HepG2 (cell line): ENCODE measurements at regions not wholly inside any gene's neighbourhood (a gene's known extent, or its start where the extent isn't known, plus 50 kb on each side); places are given as distances from the start of the nearest gene placed in this dataset.

ENCODE experiments used
- CENPT ChIP-seq: sonication (generic); formaldehyde crosslinking; IDR thresholded peaks from 2 replicates; pipeline ENCODE4 v1.8.0; 2022; ENCODE audit warnings: low read depth, mild to moderate bottlenecking, moderate library complexity, missing genetic modification reagents
- GPN1 ChIP-seq: sonication (generic); formaldehyde crosslinking; IDR thresholded peaks from 2 replicates; pipeline ENCODE4 v1.5.1; 2020; ENCODE audit warnings: missing genetic modification reagents, borderline replicate concordance
- KDM2A ChIP-seq: sonication (generic); formaldehyde crosslinking; IDR thresholded peaks from 2 replicates; pipeline ENCODE4 v1.4.0; 2020; ENCODE audit warnings: low read depth, missing genetic modification reagents, borderline replicate concordance
- KDM5B ChIP-seq: sonication (generic); formaldehyde crosslinking; IDR thresholded peaks from 2 replicates; pipeline ENCODE4 v1.4.0; 2020; ENCODE audit warnings: missing genetic modification reagents, mild to moderate bottlenecking, borderline replicate concordance
- MIER3 ChIP-seq: IDR thresholded peaks from 2 replicates; pipeline ENCODE4 v1.6.1; 2016; ENCODE audit warnings: missing compliant biosample characterization, borderline replicate concordance
- PAX8 ChIP-seq: sonication (generic); formaldehyde crosslinking; IDR thresholded peaks from 2 replicates; pipeline ENCODE4 v1.8.0; 2022; ENCODE audit warnings: mild to moderate bottlenecking, missing genetic modification reagents, borderline replicate concordance
- SOX13 ChIP-seq, 3 experiments: fragments of 450-650 bp in 1 of 3; sonication (generic) in 1 of 3; formaldehyde crosslinking in 1 of 3; IDR thresholded peaks in 2 of 3; conservative IDR thresholded peaks in 1 of 3; 2 replicates each; pipeline versions ENCODE4 v1.5.0 to v1.6.1; 2016 to 2020; ENCODE audit warnings: antibody characterized with exemption in 1 of 3, mild to moderate bottlenecking in 1 of 3, missing compliant biosample characterization in 1 of 3, missing genetic modification reagents in 1 of 3, moderate library complexity in 1 of 3
- ZFYVE20 ChIP-seq: sonication (generic); formaldehyde crosslinking; IDR thresholded peaks from 2 replicates; pipeline ENCODE4 v1.8.0; 2023; ENCODE audit warnings: low read depth, mild to moderate bottlenecking, moderate library complexity, missing genetic modification reagents, borderline replicate concordance
- ZNF232 ChIP-seq: sonication (generic); formaldehyde crosslinking; IDR thresholded peaks from 2 replicates; pipeline ENCODE4 v1.4.0; 2020; ENCODE audit warnings: missing genetic modification reagents, borderline replicate concordance
- ZNF337 ChIP-seq: sonication (generic); formaldehyde crosslinking; IDR thresholded peaks from 2 replicates; pipeline ENCODE4 v1.5.1; 2020; ENCODE audit warnings: missing genetic modification reagents, low read depth, mild to moderate bottlenecking, borderline replicate concordance
- ZNF33A ChIP-seq: sonication (generic); formaldehyde crosslinking; IDR thresholded peaks from 2 replicates; pipeline ENCODE4 v1.5.1; 2020; ENCODE audit warnings: missing genetic modification reagents, mild to moderate bottlenecking, moderate library complexity, borderline replicate concordance
- ZNF557 ChIP-seq: sonication (generic); formaldehyde crosslinking; IDR thresholded peaks from 2 replicates; pipeline ENCODE4 v1.4.0; 2020; ENCODE audit warnings: missing genetic modification reagents
- ZNF780A ChIP-seq: sonication (generic); formaldehyde crosslinking; IDR thresholded peaks from 2 replicates; pipeline ENCODE4 v1.8.0; 2022; ENCODE audit warnings: mild to moderate bottlenecking, missing genetic modification reagents, moderate library complexity
- TF ChIP-seq, protein P1 (sequence below): sonication (generic); formaldehyde crosslinking; IDR thresholded peaks from 2 replicates; pipeline ENCODE4 v1.4.0; 2020; ENCODE audit warnings: missing genetic modification reagents; ENCODE audit errors: not compliant biosample characterization
- TF ChIP-seq, protein P2 (sequence below): IDR thresholded peaks from 2 replicates; pipeline ENCODE4 v1.6.1; 2012; ENCODE audit warnings: inconsistent platforms
- TF ChIP-seq, protein P3 (sequence below): sonication (generic); formaldehyde crosslinking; IDR thresholded peaks from 2 replicates; pipeline ENCODE4 v1.8.0; 2022; ENCODE audit warnings: mild to moderate bottlenecking, missing genetic modification reagents, borderline replicate concordance
- TF ChIP-seq, protein P4 (sequence below): sonication (generic); formaldehyde crosslinking; IDR thresholded peaks from 2 replicates; pipeline ENCODE4 v1.4.0; 2020; ENCODE audit warnings: missing genetic modification reagents, borderline replicate concordance
- TF ChIP-seq, protein P5 (sequence below): sonication (generic); formaldehyde crosslinking; IDR thresholded peaks from 2 replicates; pipeline ENCODE4 v1.8.0; 2023; ENCODE audit warnings: mild to moderate bottlenecking, missing genetic modification reagents
- TF ChIP-seq, protein P6 (sequence below): sonication (generic); formaldehyde crosslinking; IDR thresholded peaks from 2 replicates; pipeline ENCODE4 v1.5.1; 2020; ENCODE audit warnings: missing genetic modification reagents, mild to moderate bottlenecking, borderline replicate concordance

DNA sequence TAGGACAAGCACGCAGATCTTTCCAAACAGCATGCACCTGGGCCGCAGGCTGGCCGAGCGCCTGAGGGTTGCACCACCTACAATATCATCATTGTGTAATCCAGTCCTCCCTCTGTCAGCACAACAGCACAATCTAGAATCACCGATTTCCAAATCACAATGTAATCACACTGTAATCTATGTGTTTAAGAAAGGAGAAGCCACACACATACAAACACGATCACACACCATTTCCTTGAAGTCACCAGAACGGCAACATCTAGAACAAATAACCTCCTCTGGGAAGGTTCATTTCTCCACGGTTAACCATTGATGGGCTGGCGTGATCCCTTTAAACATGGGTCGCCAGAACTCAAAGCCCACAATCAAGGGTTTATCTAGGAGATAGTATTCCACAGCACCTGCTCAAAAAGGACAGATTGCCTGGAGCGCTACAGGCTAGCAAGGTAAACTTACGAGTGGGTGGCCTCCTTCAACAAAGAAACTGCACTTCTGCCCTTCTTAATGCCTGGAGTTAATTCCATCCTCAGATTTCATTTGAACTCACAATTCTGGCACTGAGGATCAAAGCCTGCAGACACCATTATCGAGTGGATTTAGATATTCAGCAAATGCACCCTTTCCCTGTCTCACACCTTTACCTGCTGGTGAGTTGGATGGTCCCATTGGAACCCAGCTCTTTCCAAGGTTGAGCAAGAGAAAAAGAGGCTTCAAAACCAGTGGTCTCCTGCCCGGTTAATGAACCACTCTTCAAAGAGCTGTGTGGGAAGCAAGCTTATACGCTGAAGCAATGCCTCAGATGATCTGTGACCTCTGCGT lies 83.8 kb upstream of the FOXQ1 start (continued):
- TF ChIP-seq, protein P1, sequence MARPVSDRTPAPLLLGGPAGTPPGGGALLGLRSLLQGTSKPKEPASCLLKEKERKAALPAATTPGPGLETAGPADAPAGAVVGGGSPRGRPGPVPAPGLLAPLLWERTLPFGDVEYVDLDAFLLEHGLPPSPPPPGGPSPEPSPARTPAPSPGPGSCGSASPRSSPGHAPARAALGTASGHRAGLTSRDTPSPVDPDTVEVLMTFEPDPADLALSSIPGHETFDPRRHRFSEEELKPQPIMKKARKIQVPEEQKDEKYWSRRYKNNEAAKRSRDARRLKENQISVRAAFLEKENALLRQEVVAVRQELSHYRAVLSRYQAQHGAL (CRISPR knock-in tag): no peak
- TF ChIP-seq KDM2A (CRISPR knock-in tag) (peak; percentile 58; the same call in 1 of the 2 replicates), MIER3 (CRISPR knock-in tag) (peak; percentile 94), CENPT (CRISPR knock-in tag) (no peak), GPN1 (CRISPR knock-in tag) (no peak), KDM5B (peak; percentile 68; the same call in 1 of the 2 replicates), ZNF232 (CRISPR knock-in tag) (peak; percentile 70), ZFYVE20 (no peak), ZNF557 (peak; percentile 94), ZNF337 (CRISPR knock-in tag) (0 out of 2 replicates have a peak, but pooled peaks have one; percentile 27), SOX13 (IDR thresholded peaks at IDR 0.05) (peak; percentile 94), SOX13 (CRISPR knock-in tag; conservative IDR thresholded peaks at IDR 0.05 in 1 of 2, IDR thresholded peaks at IDR 0.05 in 1 of 2) (peak in 1 of 2 experiments; percentile 95; a peak in 2 of 4 replicates), PAX8 (CRISPR knock-in tag) (no peak), ZNF33A (CRISPR knock-in tag) (no peak), ZNF780A (peak; percentile 64; the same call in 1 of the 2 replicates)
- TF ChIP-seq, protein P2, sequence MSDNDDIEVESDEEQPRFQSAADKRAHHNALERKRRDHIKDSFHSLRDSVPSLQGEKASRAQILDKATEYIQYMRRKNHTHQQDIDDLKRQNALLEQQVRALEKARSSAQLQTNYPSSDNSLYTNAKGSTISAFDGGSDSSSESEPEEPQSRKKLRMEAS: peak; percentile 93
- TF ChIP-seq, protein P3, sequence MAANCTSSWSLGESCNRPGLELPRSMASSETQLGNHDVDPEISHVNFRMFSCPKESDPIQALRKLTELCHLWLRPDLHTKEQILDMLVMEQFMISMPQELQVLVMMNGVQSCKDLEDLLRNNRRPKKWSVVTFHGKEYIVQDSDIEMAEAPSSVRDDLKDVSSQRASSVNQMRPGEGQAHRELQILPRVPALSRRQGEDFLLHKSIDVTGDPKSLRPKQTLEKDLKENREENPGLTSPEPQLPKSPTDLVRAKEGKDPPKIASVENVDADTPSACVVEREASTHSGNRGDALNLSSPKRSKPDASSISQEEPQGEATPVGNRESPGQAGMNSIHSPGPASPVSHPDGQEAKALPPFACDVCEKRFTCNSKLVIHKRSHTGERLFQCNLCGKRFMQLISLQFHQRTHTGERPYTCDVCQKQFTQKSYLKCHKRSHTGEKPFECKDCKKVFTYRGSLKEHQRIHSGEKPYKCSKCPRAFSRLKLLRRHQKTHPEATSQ (CRISPR knock-in tag): no peak; the same call in 1 of the 2 replicates
- TF ChIP-seq, protein P4, sequence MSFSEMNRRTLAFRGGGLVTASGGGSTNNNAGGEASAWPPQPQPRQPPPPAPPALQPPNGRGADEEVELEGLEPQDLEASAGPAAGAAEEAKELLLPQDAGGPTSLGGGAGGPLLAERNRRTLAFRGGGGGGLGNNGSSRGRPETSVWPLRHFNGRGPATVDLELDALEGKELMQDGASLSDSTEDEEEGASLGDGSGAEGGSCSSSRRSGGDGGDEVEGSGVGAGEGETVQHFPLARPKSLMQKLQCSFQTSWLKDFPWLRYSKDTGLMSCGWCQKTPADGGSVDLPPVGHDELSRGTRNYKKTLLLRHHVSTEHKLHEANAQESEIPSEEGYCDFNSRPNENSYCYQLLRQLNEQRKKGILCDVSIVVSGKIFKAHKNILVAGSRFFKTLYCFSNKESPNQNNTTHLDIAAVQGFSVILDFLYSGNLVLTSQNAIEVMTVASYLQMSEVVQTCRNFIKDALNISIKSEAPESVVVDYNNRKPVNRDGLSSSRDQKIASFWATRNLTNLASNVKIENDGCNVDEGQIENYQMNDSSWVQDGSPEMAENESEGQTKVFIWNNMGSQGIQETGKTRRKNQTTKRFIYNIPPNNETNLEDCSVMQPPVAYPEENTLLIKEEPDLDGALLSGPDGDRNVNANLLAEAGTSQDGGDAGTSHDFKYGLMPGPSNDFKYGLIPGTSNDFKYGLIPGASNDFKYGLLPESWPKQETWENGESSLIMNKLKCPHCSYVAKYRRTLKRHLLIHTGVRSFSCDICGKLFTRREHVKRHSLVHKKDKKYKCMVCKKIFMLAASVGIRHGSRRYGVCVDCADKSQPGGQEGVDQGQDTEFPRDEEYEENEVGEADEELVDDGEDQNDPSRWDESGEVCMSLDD (CRISPR knock-in tag): no peak; the same call in 1 of the 2 replicates
- TF ChIP-seq, protein P5, sequence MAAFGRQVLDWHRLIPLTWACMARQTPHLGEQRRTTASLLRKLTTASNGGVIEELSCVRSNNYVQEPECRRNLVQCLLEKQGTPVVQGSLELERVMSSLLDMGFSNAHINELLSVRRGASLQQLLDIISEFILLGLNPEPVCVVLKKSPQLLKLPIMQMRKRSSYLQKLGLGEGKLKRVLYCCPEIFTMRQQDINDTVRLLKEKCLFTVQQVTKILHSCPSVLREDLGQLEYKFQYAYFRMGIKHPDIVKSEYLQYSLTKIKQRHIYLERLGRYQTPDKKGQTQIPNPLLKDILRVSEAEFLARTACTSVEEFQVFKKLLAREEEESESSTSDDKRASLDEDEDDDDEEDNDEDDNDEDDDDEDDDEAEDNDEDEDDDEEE (CRISPR knock-in tag): no peak; the same call in 1 of the 2 replicates
- TF ChIP-seq, protein P6, sequence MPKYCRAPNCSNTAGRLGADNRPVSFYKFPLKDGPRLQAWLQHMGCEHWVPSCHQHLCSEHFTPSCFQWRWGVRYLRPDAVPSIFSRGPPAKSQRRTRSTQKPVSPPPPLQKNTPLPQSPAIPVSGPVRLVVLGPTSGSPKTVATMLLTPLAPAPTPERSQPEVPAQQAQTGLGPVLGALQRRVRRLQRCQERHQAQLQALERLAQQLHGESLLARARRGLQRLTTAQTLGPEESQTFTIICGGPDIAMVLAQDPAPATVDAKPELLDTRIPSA: no peak
